GM12878 (cell line): ENCODE measurements at regions not wholly inside any gene's neighbourhood (a gene's known extent, or its start where the extent isn't known, plus 50 kb on each side); places are given as distances from the start of the nearest gene placed in this dataset.

Experiments used
- BCLAF1 ChIP-seq: fragments of 450-650 bp; IDR thresholded peaks from 2 replicates; pipeline ENCODE4 v1.6.1; 2017; ENCODE audit warnings: antibody characterized with exemption, mild to moderate bottlenecking, moderate library complexity
- POLR2A ChIP-seq: IDR thresholded peaks from 2 replicates; pipeline ENCODE4 v1.6.1; 2011; ENCODE audit warnings: low read depth, mild to moderate bottlenecking, low read length
- RAD21 ChIP-seq: IDR thresholded peaks from 2 replicates; pipeline ENCODE4 v1.6.1; 2011; ENCODE audit warnings: mild to moderate bottlenecking, low read depth, low read length, moderate library complexity; ENCODE audit not compliant: insufficient read depth
- SMC3 ChIP-seq: IDR thresholded peaks from 2 replicates; pipeline ENCODE4 v1.6.1; 2011; ENCODE audit warnings: low read length, improper control_type of control experiment, borderline replicate concordance

- TF ChIP-seq RAD21: no peak
- TF ChIP-seq BCLAF1: no peak
- TF ChIP-seq SMC3: no peak
- no peak for TF ChIP-seq POLR2A
Observed at GRCh38 chr6:77341058-77341986, 122.0 kb downstream of the HTR1B start.
